HEK293 (cell line): ENCODE measurements at regions not wholly inside any gene's neighbourhood (a gene's known extent, or its start where the extent isn't known, plus 50 kb on each side); places are given as distances from the start of the nearest gene placed in this dataset.

ENCODE experiments used
- CTCF ChIA-PET: fragments of 350-600 bp; formaldehyde crosslinking; extraction: SDS; loops from one replicate; lab custom pipeline; 2021; ENCODE audit warnings: antibody characterized with exemption; lab: Yijun Ruan, JAX
- POLR2A ChIA-PET: fragments of 300-600 bp; formaldehyde crosslinking; extraction: SDS; loops from one replicate; lab custom pipeline; 2020; ENCODE audit warnings: antibody characterized with exemption, inconsistent platforms; lab: Yijun Ruan, JAX
- H3K27ac ChIP-seq: fragments of 200-500 bp; sonication (Bioruptor generic); 2 replicates; pipeline ENCODE4 v1.5.1; 2014; ENCODE audit warnings: low read depth, low read length, control low read depth, inconsistent platforms; ENCODE audit errors: extremely low read depth
- H3K36me3 ChIP-seq, 2 experiments: fragments of 200-500 bp in 1 of 2; sonication (Bioruptor generic) in 1 of 2; 1 replicate in 1 of 2; 2 replicates in 1 of 2; pipeline ENCODE4 v1.5.1; 2014 to 2017; ENCODE audit warnings: inconsistent platforms in 2 of 2, low read length in 2 of 2; ENCODE audit not compliant: control insufficient read depth in 2 of 2, insufficient read depth in 1 of 2
- H3K4me1 ChIP-seq: fragments of 200-500 bp; sonication (Bioruptor generic); 2 replicates; pipeline ENCODE4 v1.5.1; 2014; ENCODE audit warnings: mild to moderate bottlenecking, low read length, inconsistent platforms; ENCODE audit not compliant: control insufficient read depth, insufficient read depth
- H3K4me3 ChIP-seq: 2 replicates; pipeline ENCODE4 v1.5.1; 2011; ENCODE audit warnings: low read depth, mild to moderate bottlenecking, control low read depth, low read length, moderate library complexity
- H3K9me3 ChIP-seq: fragments of 200-500 bp; sonication (Bioruptor generic); 2 replicates; pipeline ENCODE4 v1.5.1; 2014; ENCODE audit warnings: low read depth, low read length, inconsistent platforms; ENCODE audit not compliant: control insufficient read depth, insufficient read depth
- BCL11B ChIP-seq: fragments of 450-650 bp; formaldehyde crosslinking; IDR thresholded peaks from 2 replicates; pipeline ENCODE4 v1.5.1; 2016; ENCODE audit warnings: low read depth, missing biosample characterization, missing genetic modification characterization
- OSR2 ChIP-seq: fragments of 450-650 bp; formaldehyde crosslinking; IDR thresholded peaks from 2 replicates; pipeline ENCODE4 v1.5.1; 2016; ENCODE audit warnings: missing biosample characterization, missing genetic modification characterization
- SP2 ChIP-seq: fragments of 450-650 bp; formaldehyde crosslinking; IDR thresholded peaks from 2 replicates; pipeline ENCODE4 v1.5.1; 2016; ENCODE audit warnings: missing biosample characterization, missing genetic modification characterization
- SP7 ChIP-seq: fragments of 450-650 bp; formaldehyde crosslinking; IDR thresholded peaks from 2 replicates; pipeline ENCODE4 v1.5.1; 2016; ENCODE audit warnings: missing biosample characterization, missing genetic modification characterization
- ZBTB26 ChIP-seq: fragments of 450-650 bp; formaldehyde crosslinking; optimal IDR thresholded peaks from 2 replicates; pipeline ENCODE3; 2016; ENCODE audit warnings: missing biosample characterization, mild to moderate bottlenecking, missing genetic modification characterization
- ZBTB8A ChIP-seq: fragments of 450-650 bp; formaldehyde crosslinking; IDR thresholded peaks from 2 replicates; pipeline ENCODE4 v1.5.1; 2016; ENCODE audit warnings: missing biosample characterization, missing genetic modification characterization
- ZIC2 ChIP-seq: fragments of 450-650 bp; formaldehyde crosslinking; IDR thresholded peaks from 2 replicates; pipeline ENCODE4 v1.5.1; 2016; ENCODE audit warnings: missing biosample characterization, missing genetic modification characterization
- ZNF175 ChIP-seq: fragments of 450-650 bp; formaldehyde crosslinking; IDR thresholded peaks from 2 replicates; pipeline ENCODE4 v1.5.1; 2016; ENCODE audit warnings: missing biosample characterization, missing genetic modification characterization
- ZNF292 ChIP-seq: fragments of 450-650 bp; formaldehyde crosslinking; IDR thresholded peaks from 2 replicates; pipeline ENCODE4 v1.5.1; 2016; ENCODE audit warnings: low read depth, missing biosample characterization, missing genetic modification characterization, borderline replicate concordance
- ZNF394 ChIP-seq: fragments of 450-650 bp; formaldehyde crosslinking; IDR thresholded peaks from 2 replicates; pipeline ENCODE4 v1.5.1; 2016; ENCODE audit warnings: missing biosample characterization, missing genetic modification characterization, mild to moderate bottlenecking, moderate library complexity, borderline replicate concordance
- ZNF530 ChIP-seq: fragments of 450-650 bp; formaldehyde crosslinking; IDR thresholded peaks from 2 replicates; pipeline ENCODE4 v1.5.1; 2016; ENCODE audit warnings: low read depth, missing biosample characterization, missing genetic modification characterization
- ZNF571 ChIP-seq: fragments of 450-650 bp; formaldehyde crosslinking; IDR thresholded peaks from 2 replicates; pipeline ENCODE4 v1.5.0; 2017; ENCODE audit warnings: missing biosample characterization, missing genetic modification characterization
- ZNF610 ChIP-seq: fragments of 450-650 bp; formaldehyde crosslinking; IDR thresholded peaks from 2 replicates; pipeline ENCODE4 v1.5.1; 2016; ENCODE audit warnings: missing biosample characterization, missing genetic modification characterization, borderline replicate concordance
- ZNF837 ChIP-seq: fragments of 450-650 bp; formaldehyde crosslinking; IDR thresholded peaks from 2 replicates; pipeline ENCODE4 v1.5.1; 2016; ENCODE audit warnings: missing biosample characterization, missing genetic modification characterization
- ZNF843 ChIP-seq: fragments of 450-650 bp; formaldehyde crosslinking; IDR thresholded peaks from 2 replicates; pipeline ENCODE4 v1.5.1; 2016; ENCODE audit warnings: missing biosample characterization, missing genetic modification characterization
- ZSCAN16 ChIP-seq: fragments of 450-650 bp; formaldehyde crosslinking; IDR thresholded peaks from 2 replicates; pipeline ENCODE4 v1.5.1; 2016; ENCODE audit warnings: missing biosample characterization, missing genetic modification characterization
- ZSCAN23 ChIP-seq: fragments of 450-650 bp; formaldehyde crosslinking; IDR thresholded peaks from 2 replicates; pipeline ENCODE4 v1.5.1; 2016; ENCODE audit warnings: missing biosample characterization, missing genetic modification characterization
- TF ChIP-seq, protein P1 (sequence below): fragments of 450-650 bp; formaldehyde crosslinking; IDR thresholded peaks from 2 replicates; pipeline ENCODE4 v1.5.1; 2016; ENCODE audit warnings: missing biosample characterization, missing genetic modification characterization
- TF ChIP-seq, protein P2 (sequence below): fragments of 450-650 bp; formaldehyde crosslinking; IDR thresholded peaks from 2 replicates; pipeline ENCODE4 v1.5.1; 2016; ENCODE audit warnings: missing biosample characterization, missing genetic modification characterization
- TF ChIP-seq, protein P3 (sequence below): fragments of 450-650 bp; formaldehyde crosslinking; IDR thresholded peaks from 2 replicates; pipeline ENCODE4 v1.5.1; 2016; ENCODE audit warnings: missing biosample characterization, missing genetic modification characterization

DNA sequence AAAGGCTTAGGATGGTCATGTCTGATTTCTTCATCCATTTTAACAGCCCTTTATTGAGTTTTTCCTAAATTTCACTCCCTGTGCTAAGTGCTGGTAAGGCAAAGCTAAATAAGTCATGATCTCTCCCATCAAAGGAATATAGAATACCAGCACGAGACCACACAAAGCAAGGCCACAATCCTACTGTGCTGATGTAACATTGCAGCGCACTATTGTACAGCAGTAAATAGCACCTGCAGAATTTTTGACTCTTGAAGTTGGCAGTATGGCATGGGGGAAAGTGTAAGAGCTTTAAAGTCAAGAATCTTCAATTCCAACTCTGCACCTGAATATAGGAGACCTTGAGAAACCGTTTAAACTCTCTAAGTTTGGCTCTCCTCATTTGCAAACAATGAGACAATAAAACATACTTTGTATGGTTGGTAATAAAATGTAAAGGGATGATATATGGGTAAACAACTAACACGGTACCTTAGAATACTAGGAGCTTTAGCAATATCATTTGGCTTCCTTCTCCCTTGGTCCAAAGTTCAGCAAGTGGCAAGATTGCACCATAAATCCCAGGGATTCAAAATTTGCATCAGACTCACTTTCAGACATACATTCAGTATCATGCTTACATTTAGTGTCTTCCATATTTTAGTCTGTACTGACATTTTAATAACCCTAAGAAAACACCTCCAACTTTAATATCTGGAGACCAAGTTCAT is 132.9 kb upstream of the PRDX6 start:
- no peaks in the 10 kb centered on the region for H3K36me3 ChIP-seq
- CTCF ChIA-PET: no interaction called here
- no peak overlapping the region for H3K27ac ChIP-seq
- TF ChIP-seq BCL11B (tag by site-specific recombination) (no peak), SP2 (tag by site-specific recombination) (no peak), ZNF571 (tag by site-specific recombination) (no peak), ZNF610 (tag by site-specific recombination) (no peak), ZNF843 (no peak), ZSCAN16 (no peak), ZNF837 (tag by site-specific recombination) (no peak), ZNF394 (tag by site-specific recombination) (no peak), OSR2 (tag by site-specific recombination) (no peak), ZNF292 (tag by site-specific recombination) (no peak), ZNF530 (tag by site-specific recombination) (no peak), ZBTB26 (no peak), ZBTB8A (tag by site-specific recombination) (no peak), ZIC2 (tag by site-specific recombination) (no peak), ZSCAN23 (tag by site-specific recombination) (no peak), ZNF175 (tag by site-specific recombination) (no peak), SP7 (no peak)
- TF ChIP-seq, protein P1, sequence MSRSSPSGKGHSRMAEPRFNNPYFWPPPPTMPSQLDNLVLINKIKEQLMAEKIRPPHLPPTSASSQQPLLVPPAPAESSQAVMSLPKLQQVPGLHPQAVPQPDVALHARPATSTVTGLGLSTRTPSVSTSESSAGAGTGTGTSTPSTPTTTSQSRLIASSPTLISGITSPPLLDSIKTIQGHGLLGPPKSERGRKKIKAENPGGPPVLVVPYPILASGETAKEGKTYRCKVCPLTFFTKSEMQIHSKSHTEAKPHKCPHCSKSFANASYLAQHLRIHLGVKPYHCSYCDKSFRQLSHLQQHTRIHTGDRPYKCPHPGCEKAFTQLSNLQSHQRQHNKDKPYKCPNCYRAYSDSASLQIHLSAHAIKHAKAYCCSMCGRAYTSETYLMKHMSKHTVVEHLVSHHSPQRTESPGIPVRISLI: no peak
- TF ChIP-seq, protein P2, sequence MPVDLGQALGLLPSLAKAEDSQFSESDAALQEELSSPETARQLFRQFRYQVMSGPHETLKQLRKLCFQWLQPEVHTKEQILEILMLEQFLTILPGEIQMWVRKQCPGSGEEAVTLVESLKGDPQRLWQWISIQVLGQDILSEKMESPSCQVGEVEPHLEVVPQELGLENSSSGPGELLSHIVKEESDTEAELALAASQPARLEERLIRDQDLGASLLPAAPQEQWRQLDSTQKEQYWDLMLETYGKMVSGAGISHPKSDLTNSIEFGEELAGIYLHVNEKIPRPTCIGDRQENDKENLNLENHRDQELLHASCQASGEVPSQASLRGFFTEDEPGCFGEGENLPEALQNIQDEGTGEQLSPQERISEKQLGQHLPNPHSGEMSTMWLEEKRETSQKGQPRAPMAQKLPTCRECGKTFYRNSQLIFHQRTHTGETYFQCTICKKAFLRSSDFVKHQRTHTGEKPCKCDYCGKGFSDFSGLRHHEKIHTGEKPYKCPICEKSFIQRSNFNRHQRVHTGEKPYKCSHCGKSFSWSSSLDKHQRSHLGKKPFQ (tag by site-specific recombination): no peak
- TF ChIP-seq, protein P3, sequence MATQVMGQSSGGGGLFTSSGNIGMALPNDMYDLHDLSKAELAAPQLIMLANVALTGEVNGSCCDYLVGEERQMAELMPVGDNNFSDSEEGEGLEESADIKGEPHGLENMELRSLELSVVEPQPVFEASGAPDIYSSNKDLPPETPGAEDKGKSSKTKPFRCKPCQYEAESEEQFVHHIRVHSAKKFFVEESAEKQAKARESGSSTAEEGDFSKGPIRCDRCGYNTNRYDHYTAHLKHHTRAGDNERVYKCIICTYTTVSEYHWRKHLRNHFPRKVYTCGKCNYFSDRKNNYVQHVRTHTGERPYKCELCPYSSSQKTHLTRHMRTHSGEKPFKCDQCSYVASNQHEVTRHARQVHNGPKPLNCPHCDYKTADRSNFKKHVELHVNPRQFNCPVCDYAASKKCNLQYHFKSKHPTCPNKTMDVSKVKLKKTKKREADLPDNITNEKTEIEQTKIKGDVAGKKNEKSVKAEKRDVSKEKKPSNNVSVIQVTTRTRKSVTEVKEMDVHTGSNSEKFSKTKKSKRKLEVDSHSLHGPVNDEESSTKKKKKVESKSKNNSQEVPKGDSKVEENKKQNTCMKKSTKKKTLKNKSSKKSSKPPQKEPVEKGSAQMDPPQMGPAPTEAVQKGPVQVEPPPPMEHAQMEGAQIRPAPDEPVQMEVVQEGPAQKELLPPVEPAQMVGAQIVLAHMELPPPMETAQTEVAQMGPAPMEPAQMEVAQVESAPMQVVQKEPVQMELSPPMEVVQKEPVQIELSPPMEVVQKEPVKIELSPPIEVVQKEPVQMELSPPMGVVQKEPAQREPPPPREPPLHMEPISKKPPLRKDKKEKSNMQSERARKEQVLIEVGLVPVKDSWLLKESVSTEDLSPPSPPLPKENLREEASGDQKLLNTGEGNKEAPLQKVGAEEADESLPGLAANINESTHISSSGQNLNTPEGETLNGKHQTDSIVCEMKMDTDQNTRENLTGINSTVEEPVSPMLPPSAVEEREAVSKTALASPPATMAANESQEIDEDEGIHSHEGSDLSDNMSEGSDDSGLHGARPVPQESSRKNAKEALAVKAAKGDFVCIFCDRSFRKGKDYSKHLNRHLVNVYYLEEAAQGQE (tag by site-specific recombination): no peak
- H3K9me3 ChIP-seq: no peaks in the 10 kb centered on the region
- no peaks in the 10 kb centered on the region for H3K4me1 ChIP-seq
- no peak overlapping the region for H3K4me3 ChIP-seq
- POLR2A ChIA-PET: no interaction called here
